ENCODE measurements at regions not wholly inside any gene's neighbourhood (a gene's known extent, or its start where the extent isn't known, plus 50 kb on each side); places are given as distances from the start of the nearest gene placed in this dataset.

DNA sequence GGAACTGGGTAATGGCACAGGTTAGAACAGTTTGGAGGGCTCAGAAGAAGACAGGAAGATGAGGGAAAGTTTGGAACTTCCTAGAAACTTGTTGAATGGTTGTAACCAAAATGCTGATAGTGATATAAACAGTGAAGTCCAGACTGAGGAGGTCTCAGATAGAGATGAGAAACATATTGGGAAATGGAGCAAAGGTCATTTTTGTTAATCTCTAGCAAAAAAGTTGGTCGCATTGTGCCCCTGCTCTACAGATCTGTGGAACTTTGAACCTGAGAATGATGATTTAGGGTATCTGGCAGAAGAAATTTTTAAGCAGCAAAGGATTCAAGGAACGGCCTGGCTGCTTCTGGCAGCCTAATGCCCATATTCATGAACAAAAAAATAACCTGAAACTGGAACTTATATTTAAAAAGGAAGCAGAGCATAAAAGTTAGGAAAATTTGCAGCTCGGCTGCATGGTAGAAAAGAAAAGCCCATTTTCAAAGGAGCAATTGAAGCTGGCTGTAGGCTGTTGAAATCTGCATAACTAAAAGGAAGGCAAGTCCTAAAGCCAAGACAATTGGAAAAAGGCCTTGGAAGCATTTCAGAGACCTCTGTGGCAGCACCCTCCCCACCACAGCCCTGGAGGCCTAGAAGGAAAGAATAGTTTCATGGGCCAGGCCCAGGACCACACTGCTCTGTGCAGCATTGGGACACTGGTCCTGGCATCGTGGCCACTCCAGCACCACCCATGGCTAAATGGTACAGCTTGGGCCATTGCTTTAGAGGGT is 182.6 kb upstream of the CD96 start:
- Mint-ChIP-seq H3K27me3 (peaks cover 3% of the 10 kb centered on the region), H3K27ac (no peak overlapping the region)

DNA sequence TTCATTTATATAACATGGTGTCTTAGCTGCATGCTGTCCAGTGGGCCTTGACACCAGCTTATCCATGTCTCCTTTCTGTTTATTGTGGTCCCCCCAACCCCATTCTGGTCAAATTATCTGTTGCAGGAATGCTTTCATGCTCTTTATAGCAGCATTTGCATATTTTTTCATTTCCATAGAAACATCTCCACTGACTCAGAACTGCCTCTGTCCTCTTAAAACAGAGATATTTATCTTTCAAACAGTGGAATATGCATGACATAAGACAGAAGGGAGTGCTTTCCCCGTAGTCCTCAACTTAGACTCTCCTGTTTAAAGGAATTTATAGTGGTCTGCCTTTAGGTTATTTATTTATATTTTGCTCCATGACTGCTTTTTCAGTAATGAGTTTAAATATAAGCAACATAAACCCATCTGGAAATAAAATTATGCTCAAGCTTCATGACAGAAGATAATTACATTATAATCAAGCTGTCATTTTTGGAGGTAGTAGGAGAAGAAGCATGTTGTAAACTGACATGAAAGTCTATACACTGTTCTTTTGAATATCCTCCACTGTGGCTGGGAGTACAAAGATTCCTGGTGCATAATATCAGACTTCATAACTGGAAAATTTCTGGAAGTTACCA is 179.5 kb upstream of the CD96 start:
- TF ChIP-seq, protein P1, sequence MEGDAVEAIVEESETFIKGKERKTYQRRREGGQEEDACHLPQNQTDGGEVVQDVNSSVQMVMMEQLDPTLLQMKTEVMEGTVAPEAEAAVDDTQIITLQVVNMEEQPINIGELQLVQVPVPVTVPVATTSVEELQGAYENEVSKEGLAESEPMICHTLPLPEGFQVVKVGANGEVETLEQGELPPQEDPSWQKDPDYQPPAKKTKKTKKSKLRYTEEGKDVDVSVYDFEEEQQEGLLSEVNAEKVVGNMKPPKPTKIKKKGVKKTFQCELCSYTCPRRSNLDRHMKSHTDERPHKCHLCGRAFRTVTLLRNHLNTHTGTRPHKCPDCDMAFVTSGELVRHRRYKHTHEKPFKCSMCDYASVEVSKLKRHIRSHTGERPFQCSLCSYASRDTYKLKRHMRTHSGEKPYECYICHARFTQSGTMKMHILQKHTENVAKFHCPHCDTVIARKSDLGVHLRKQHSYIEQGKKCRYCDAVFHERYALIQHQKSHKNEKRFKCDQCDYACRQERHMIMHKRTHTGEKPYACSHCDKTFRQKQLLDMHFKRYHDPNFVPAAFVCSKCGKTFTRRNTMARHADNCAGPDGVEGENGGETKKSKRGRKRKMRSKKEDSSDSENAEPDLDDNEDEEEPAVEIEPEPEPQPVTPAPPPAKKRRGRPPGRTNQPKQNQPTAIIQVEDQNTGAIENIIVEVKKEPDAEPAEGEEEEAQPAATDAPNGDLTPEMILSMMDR (IDR thresholded peaks at IDR 0.05) = no peak
- Mint-ChIP-seq H3K4me1 (no peaks in the 10 kb centered on the region), H3K36me3 (ENCODE audit: low read depth) (no peaks in the 10 kb centered on the region), H3K9me3 (no peaks in the 10 kb centered on the region), H3K27ac (no peak overlapping the region), H3K27me3 (peaks cover 3% of the 10 kb centered on the region), H3K4me3 (no peak overlapping the region)
- no peak for ATAC-seq (ENCODE audit: low read depth)
- DNase-seq = no peak
- intact Hi-C loops (cut with micrococcal nuclease) = no loop called here
- POLR2A ChIA-PET = no interaction called here
- CTCF ChIA-PET = no interaction called here

More for the DNA sequence above, 182.6 kb upstream of the CD96 start:
- no peaks in the 10 kb centered on the region for H3K4me1 Mint-ChIP-seq
- no peaks in the 10 kb centered on the region for H3K9me3 Mint-ChIP-seq
- intact Hi-C loops (cut with micrococcal nuclease) = no loop called here
- ChIA-PET POLR2A (no interaction called here), CTCF (no interaction called here)
- no peaks in the 10 kb centered on the region for H3K36me3 Mint-ChIP-seq (ENCODE audit: low read depth)
- DNase-seq (no peak), ATAC-seq (ENCODE audit: low read depth) (no peak)
- TF ChIP-seq, protein P1 (IDR thresholded peaks at IDR 0.05) = no peak
- H3K4me3 Mint-ChIP-seq = no peak overlapping the region

DNA sequence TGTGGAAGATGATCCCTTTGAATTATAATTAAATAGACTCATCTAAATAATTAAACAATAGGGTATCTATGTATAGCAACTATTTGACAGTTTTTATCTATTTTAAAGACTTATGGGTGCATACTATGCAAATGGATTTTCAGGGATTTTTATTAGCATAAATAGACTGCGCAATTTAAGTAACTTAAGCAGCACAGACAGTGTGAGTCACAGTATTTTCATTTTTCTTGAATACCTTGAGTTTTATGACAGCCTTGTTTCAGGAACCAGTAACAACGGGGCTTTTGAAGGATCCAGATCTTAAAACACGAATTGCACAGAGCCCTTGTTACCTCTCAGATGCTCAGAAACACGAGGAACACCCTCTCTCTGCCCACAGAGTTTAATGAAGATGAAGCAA is 175.5 kb upstream of the CD96 start:
- CTCF ChIA-PET = no interaction called here
- H3K36me3 Mint-ChIP-seq (ENCODE audit: low read depth) = no peaks in the 10 kb centered on the region
- H3K4me3 Mint-ChIP-seq = no peak overlapping the region
- H3K4me1 Mint-ChIP-seq = no peaks in the 10 kb centered on the region
- ATAC-seq (ENCODE audit: low read depth) (no peak), DNase-seq (no peak)
- H3K27ac Mint-ChIP-seq = no peak overlapping the region
- POLR2A ChIA-PET = no interaction called here
- intact Hi-C loops (cut with micrococcal nuclease) = no loop called here
- peaks cover 11% of the 10 kb centered on the region for H3K9me3 Mint-ChIP-seq
- peaks cover 3% of the 10 kb centered on the region for H3K27me3 Mint-ChIP-seq
- TF ChIP-seq, protein P1 (IDR thresholded peaks at IDR 0.05) = no peak

DNA sequence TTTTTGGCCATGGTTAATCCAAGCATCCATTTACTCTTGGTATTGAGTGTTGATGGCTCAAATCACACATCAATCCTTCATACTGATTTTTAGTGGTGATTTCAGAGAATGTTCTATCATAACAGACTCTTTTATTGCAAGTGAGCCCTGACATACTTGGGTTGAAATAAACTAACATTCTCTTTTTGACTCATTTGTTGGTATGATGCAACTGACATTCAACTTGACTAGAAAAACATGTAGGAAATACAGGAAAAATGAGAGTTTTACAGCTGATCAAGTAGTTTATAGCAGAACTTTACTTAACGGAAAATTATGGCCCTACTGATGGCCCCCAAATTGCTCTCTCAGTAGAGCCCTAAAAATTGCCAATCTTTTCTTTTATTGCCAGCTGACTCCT is 173.9 kb upstream of the CD96 start:
- no peak overlapping the region for H3K4me3 Mint-ChIP-seq
- H3K9me3 Mint-ChIP-seq = peaks cover 17% of the 10 kb centered on the region
- H3K36me3 Mint-ChIP-seq (ENCODE audit: low read depth) = peaks cover 2% of the 10 kb centered on the region
- TF ChIP-seq, protein P1 (IDR thresholded peaks at IDR 0.05) = no peak
- H3K27me3 Mint-ChIP-seq = peaks cover 3% of the 10 kb centered on the region
- H3K27ac Mint-ChIP-seq = no peak overlapping the region
- H3K4me1 Mint-ChIP-seq = no peaks in the 10 kb centered on the region
- intact Hi-C loops (cut with micrococcal nuclease) = no loop called here
- DNase-seq (no peak), ATAC-seq (ENCODE audit: low read depth) (no peak)
- ChIA-PET POLR2A (no interaction called here), CTCF (no interaction called here)

DNA sequence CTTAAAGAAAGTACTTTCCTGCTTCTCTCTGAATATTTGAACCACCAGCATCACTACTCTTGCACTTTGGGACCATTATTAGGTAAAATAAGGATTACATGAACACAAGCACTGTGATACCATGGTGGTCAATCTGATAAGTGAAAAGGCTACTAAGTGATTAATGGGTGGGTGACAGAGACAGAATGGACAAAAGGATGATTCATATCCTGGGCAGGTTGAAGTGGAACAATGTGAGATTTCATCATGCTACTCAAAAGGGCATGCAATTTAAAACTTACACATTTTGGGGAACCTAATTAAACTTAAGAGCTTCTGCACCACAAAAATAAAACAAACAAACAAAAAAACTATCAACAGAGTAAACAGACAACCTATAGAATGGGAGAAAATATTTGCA is 172.0 kb upstream of the CD96 start:
- Mint-ChIP-seq H3K36me3 (ENCODE audit: low read depth) (peaks cover 2% of the 10 kb centered on the region), H3K9me3 (peaks cover 26% of the 10 kb centered on the region), H3K27me3 (no peaks in the 10 kb centered on the region), H3K4me1 (no peaks in the 10 kb centered on the region), H3K27ac (no peak overlapping the region), H3K4me3 (no peak overlapping the region)
- intact Hi-C loops (cut with micrococcal nuclease) = no loop called here
- ChIA-PET POLR2A (no interaction called here), CTCF (no interaction called here)
- TF ChIP-seq, protein P1 (IDR thresholded peaks at IDR 0.05) = no peak
- ATAC-seq (ENCODE audit: low read depth) (no peak), DNase-seq (no peak)

All from activated B cell treated with CpG ODN at 0.5 μM for 24 hours (primary cell).